ENCODE measurements at regions not wholly inside any gene's neighbourhood (a gene's known extent, or its start where the extent isn't known, plus 50 kb on each side); places are given as distances from the start of the nearest gene placed in this dataset.

DNA sequence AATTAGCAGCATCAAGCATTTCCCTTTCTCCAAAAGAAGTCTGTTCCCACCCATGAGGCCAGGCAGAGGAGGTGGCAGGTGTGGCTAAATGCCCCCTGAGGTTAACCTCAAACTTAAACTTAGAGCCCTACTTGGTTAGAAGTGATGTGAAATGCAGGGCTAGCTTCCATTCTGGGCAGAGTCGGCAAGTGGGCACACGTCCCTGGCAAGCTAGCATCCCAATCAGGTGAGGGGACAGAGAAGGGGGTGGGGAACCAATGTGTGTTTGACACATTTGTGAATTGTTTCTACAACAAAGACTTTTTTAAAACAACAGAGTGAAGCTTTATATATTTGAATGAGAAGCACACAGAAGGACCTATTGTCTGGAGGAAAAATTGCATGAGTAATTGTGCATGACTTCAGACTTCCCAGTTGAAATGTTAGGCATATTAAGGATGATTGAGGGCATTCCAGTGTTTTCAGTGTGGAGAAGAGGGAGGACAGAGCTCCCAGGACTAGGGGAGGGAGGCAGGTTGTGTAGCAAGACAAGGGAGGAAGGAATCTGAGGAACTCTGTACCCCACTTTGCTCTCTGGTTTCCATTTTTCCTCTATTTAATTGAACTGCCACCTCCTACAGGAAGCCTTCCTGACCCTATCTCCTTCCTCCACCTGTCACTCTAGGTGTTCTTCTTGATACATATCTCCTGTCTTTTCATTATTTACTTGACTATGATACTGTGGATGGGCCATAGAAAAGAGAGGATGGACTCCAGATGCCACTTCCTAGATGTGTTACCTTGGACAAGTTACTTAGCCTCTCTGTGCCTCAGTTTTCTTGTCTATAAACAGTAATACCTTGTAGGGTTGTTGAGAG lies 83.3 kb upstream of the PICALM start:
- H2BK15ac ChIP-seq (ENCODE audit: low read length) = no peak overlapping the region
- no peak overlapping the region for H3K14ac ChIP-seq (ENCODE audit: insufficient read length)
- H3K9ac ChIP-seq (replicated peaks in 1 of 4; ENCODE audit: extremely low read depth in 1 of 4, low read depth in 3 of 4, low read length in 3 of 4) = no peak overlapping the region
- no peak overlapping the region for H3K56ac ChIP-seq (replicated peaks; ENCODE audit: insufficient read length, low read depth, low read length)
- H2BK20ac ChIP-seq (ENCODE audit: low read length) = no peak overlapping the region
- CTCF ChIA-PET (ENCODE audit: partially characterized antibody) = no interaction called here
- no peaks in the 10 kb centered on the region; a peak in 1 of 7 replicates for H3K27me3 ChIP-seq (replicated peaks in 1 of 4; ENCODE audit: control insufficient read depth in 3 of 4, extremely low read depth in 1 of 4, insufficient read depth in 3 of 4, low read length in 3 of 4)
- DNase-seq (ENCODE audit: low read depth in 1 of 2, low spot score in 2 of 2) (no peak), FAIRE-seq (no peak)
- no peak overlapping the region for H4K5ac ChIP-seq (ENCODE audit: insufficient read length, low read depth, low read length)
- no peak overlapping the region for H3K4me3 ChIP-seq (ENCODE audit: extremely low read depth in 1 of 4, insufficient read depth in 2 of 4, low read depth in 3 of 4, low read length in 4 of 4)
- H3K79me2 ChIP-seq (ENCODE audit: control insufficient read depth in 1 of 2, insufficient read depth in 2 of 2, low read length in 2 of 2) = no peaks in the 10 kb centered on the region
- no peak overlapping the region for H2BK12ac ChIP-seq (ENCODE audit: low read depth, low read length)
- no peaks in the 10 kb centered on the region for H3K9me3 ChIP-seq (ENCODE audit: insufficient read depth in 2 of 2, low read depth in 1 of 2, low read length in 1 of 2)
- H3K4ac ChIP-seq (replicated peaks; ENCODE audit: insufficient read length, low read depth, low read length) = no peak overlapping the region
- no peak overlapping the region for H2BK120ac ChIP-seq (replicated peaks; ENCODE audit: low read depth, low read length)
- no peak overlapping the region for H3K4me2 ChIP-seq (ENCODE audit: insufficient read depth in 1 of 2, low read depth in 2 of 2, low read length in 2 of 2)
- H3K4me1 ChIP-seq (replicated peaks in 1 of 4; ENCODE audit: control insufficient read depth in 3 of 4, insufficient read depth in 4 of 4, low read length in 3 of 4) = peaks cover 1 to 5% (median 2%) of the 10 kb centered on the region in 4 experiments; a peak in 3 of 7 replicates
- 79% methylated on average over 2 of the region's 2 CpGs; no CpG with 5 or more reads in 1 of the 2 experiments for WGBS, 2 experiments (ENCODE audit: extremely low coverage in 1 of 2, insufficient coverage in 1 of 2, insufficient read length in 1 of 2, insufficient replicate concordance in 2 of 2, low coverage in 1 of 2, low lambda C conversion rate in 2 of 2, missing lambda C conversion rate in 1 of 2)
- H3K23ac ChIP-seq (ENCODE audit: insufficient read length) = no peak overlapping the region
- H4K20me1 ChIP-seq (replicated peaks in 1 of 2; ENCODE audit: control insufficient read depth in 1 of 2, insufficient read depth in 2 of 2, low read length in 2 of 2) = no peaks in the 10 kb centered on the region
- H4K91ac ChIP-seq (replicated peaks; ENCODE audit: insufficient read length, low read length) = no peak overlapping the region
- H2AK5ac ChIP-seq (ENCODE audit: low read depth, low read length) = no peak overlapping the region
- no peak overlapping the region for H2BK5ac ChIP-seq (ENCODE audit: low read depth, low read length)
- no peaks in the 10 kb centered on the region for H3K23me2 ChIP-seq (ENCODE audit: low read depth, low read length)
- no peaks in the 10 kb centered on the region for H3K79me1 ChIP-seq (ENCODE audit: low read depth, low read length)
- H3K27ac ChIP-seq (ENCODE audit: low read depth, low read length) = no peak overlapping the region
- H2AFZ ChIP-seq (ENCODE audit: low read length) = no peak overlapping the region
- H4K8ac ChIP-seq (ENCODE audit: extremely low read depth, insufficient read depth, low read length) = no peak overlapping the region
- H3K36me3 ChIP-seq (ENCODE audit: control insufficient read depth in 2 of 4, insufficient read depth in 4 of 4, low read length in 3 of 4) = no peaks in the 10 kb centered on the region
- no peak overlapping the region for H3K18ac ChIP-seq (ENCODE audit: extremely low read depth, low read length)
- POLR2A ChIA-PET (ENCODE audit: partially characterized antibody) = interaction anchor here (1.6 kb wide), 1 partner anchor 8 kb away, joined by 3 read pairs; no protein-coding TSS in a partner anchor
- no peak for TF ChIP-seq SIX5 (IDR thresholded peaks at IDR 0.05; ENCODE audit: low read depth, low read length)
- TF ChIP-seq RBBP5 (IDR thresholded peaks at IDR 0.05; ENCODE audit: borderline replicate concordance, low read depth, low read length) = no peak
- no peak for TF ChIP-seq HDAC6 (IDR thresholded peaks at IDR 0.05; ENCODE audit: low read depth, low read length)
- TF ChIP-seq KDM1A (IDR thresholded peaks at IDR 0.05; ENCODE audit: borderline replicate concordance, low read length) = no peak
- no peak for TF ChIP-seq KDM4A (IDR thresholded peaks at IDR 0.05; ENCODE audit: low read depth, low read length, severe bottlenecking)
- no peak for TF ChIP-seq SAP30 (IDR thresholded peaks at IDR 0.05; ENCODE audit: insufficient read depth, insufficient replicate concordance, low read length)
- TF ChIP-seq GTF2F1 (IDR thresholded peaks at IDR 0.05; ENCODE audit: borderline replicate concordance, low read depth, low read length) = no peak
- TF ChIP-seq TCF12 (IDR thresholded peaks at IDR 0.05; ENCODE audit: low read depth, low read length) = no peak
- TF ChIP-seq SP2 (IDR thresholded peaks at IDR 0.05; ENCODE audit: low read length) = no peak
- TF ChIP-seq TBP (IDR thresholded peaks at IDR 0.05; ENCODE audit: low read depth, low read length) = no peak
- TF ChIP-seq BRCA1 (IDR thresholded peaks at IDR 0.05; ENCODE audit: low read depth, low read length) = no peak
- no peak for TF ChIP-seq KDM5A (IDR thresholded peaks at IDR 0.05; ENCODE audit: low read length)
- no peak for TF ChIP-seq RXRA (IDR thresholded peaks at IDR 0.05; ENCODE audit: insufficient read depth, low read depth, low read length)
- TF ChIP-seq BCL11A (IDR thresholded peaks at IDR 0.05; ENCODE audit: low read depth in 2 of 2, low read length in 2 of 2) = no peak
